Neural cell (in vitro differentiated cells): ENCODE measurements at regions not wholly inside any gene's neighbourhood (a gene's known extent, or its start where the extent isn't known, plus 50 kb on each side); places are given as distances from the start of the nearest gene placed in this dataset.

ENCODE experiments used
- H2AFZ ChIP-seq: fragments of 200-600, 300-800 bp; sonication (generic), shearing (Covaris generic); 2 replicates; pipeline ENCODE4 v1.6.0; 2014; ENCODE audit warnings: low read depth, mild to moderate bottlenecking, antibody characterized with exemption, low read length, moderate library complexity
- H3F3A ChIP-seq: fragments of 200-600 bp; shearing (Covaris generic); 2 replicates; pipeline ENCODE4 v1.6.1; 2016; ENCODE audit warnings: mild to moderate bottlenecking, moderate library complexity, mixed read lengths, antibody characterized with exemption, low read length; ENCODE audit not compliant: insufficient read depth, poor library complexity, severe bottlenecking
- H3K27ac ChIP-seq: fragments of 200-600, 300-800 bp; sonication (generic), shearing (Covaris generic); 2 replicates; pipeline ENCODE4 v1.5.1; 2014; ENCODE audit warnings: mild to moderate bottlenecking, low read length, moderate library complexity
- H3K27me3 ChIP-seq: fragments of 300-800, 200-600 bp; sonication (generic), shearing (Covaris generic); 2 replicates; pipeline ENCODE4 v1.6.0; 2014; ENCODE audit warnings: mild to moderate bottlenecking, low read depth, low read length, moderate library complexity; ENCODE audit not compliant: insufficient read depth
- H3K36me3 ChIP-seq: fragments of 300-800, 200-600 bp; sonication (generic), shearing (Covaris generic); 2 replicates; pipeline ENCODE4 v1.5.1; 2014; ENCODE audit warnings: mild to moderate bottlenecking, antibody characterized with exemption, low read length, moderate library complexity; ENCODE audit not compliant: insufficient read depth
- H3K4me2 ChIP-seq: fragments of 300-800, 200-600 bp; sonication (generic), shearing (Covaris generic); 2 replicates; pipeline ENCODE4 v1.6.0; 2014; ENCODE audit warnings: mild to moderate bottlenecking, low read length
- H3K4me3 ChIP-seq: fragments of 300-800, 200-600 bp; sonication (generic), shearing (Covaris generic); 2 replicates; pipeline ENCODE4 v1.5.1; 2014; ENCODE audit warnings: mild to moderate bottlenecking, low read length, moderate library complexity
- H3K79me2 ChIP-seq: fragments of 200-600 bp; shearing (Covaris generic); replicated peaks from 2 replicates; pipeline ENCODE4 v1.6.0; 2014; ENCODE audit warnings: mild to moderate bottlenecking, low read length, moderate library complexity; ENCODE audit not compliant: insufficient read depth
- H3K9ac ChIP-seq: fragments of 300-800, 200-600 bp; sonication (generic), shearing (Covaris generic); 2 replicates; pipeline ENCODE4 v1.6.1; 2016; ENCODE audit warnings: mild to moderate bottlenecking, low read length, mixed read lengths
- H3K9me2 ChIP-seq: fragments of 200-600 bp; shearing (Covaris generic); 2 replicates; pipeline ENCODE4 v1.6.1; 2016; ENCODE audit warnings: mild to moderate bottlenecking, low read length, mixed read lengths; ENCODE audit not compliant: insufficient read depth
- H3K9me3 ChIP-seq: fragments of 200-600, 300-800 bp; sonication (generic), shearing (Covaris generic); 2 replicates; pipeline ENCODE4 v1.6.1; 2016; ENCODE audit warnings: mild to moderate bottlenecking, mixed run types, low read length, moderate library complexity, mixed read lengths
- H4K20me1 ChIP-seq: fragments of 200-600 bp; shearing (Covaris generic); 2 replicates; pipeline ENCODE4 v1.6.1; 2016; ENCODE audit warnings: mild to moderate bottlenecking, mixed run types; ENCODE audit not compliant: insufficient read depth
- CTCF ChIP-seq: fragments of 450-650 bp; IDR thresholded peaks from 2 replicates; pipeline ENCODE4 v1.5.1; 2014; ENCODE audit warnings: antibody characterized with exemption, mild to moderate bottlenecking, moderate library complexity; ENCODE audit not compliant: poor library complexity, severe bottlenecking
- EP300 ChIP-seq: fragments of 450-650 bp; conservative IDR thresholded peaks from 2 replicates; pipeline ENCODE4 v1.6.1; 2014; ENCODE audit warnings: antibody characterized with exemption, mild to moderate bottlenecking, moderate library complexity; ENCODE audit not compliant: poor library complexity, severe bottlenecking
- EZH2 ChIP-seq: fragments of 200-600, 300-800 bp; shearing (Covaris generic), sonication (generic); IDR thresholded peaks from 2 replicates; pipeline ENCODE4 v1.6.1; 2014; ENCODE audit warnings: antibody characterized with exemption, low read length, borderline replicate concordance, mild to moderate bottlenecking; ENCODE audit not compliant: insufficient read depth, poor library complexity, severe bottlenecking
- MXI1 ChIP-seq: fragments of 450-650 bp; conservative IDR thresholded peaks from 2 replicates; pipeline ENCODE4 v1.6.1; 2014; ENCODE audit warnings: antibody characterized with exemption, mild to moderate bottlenecking; ENCODE audit not compliant: poor library complexity, severe bottlenecking
- POLR2AphosphoS5 ChIP-seq: IDR thresholded peaks from 2 replicates; pipeline ENCODE4 v1.6.1; 2012
- RAD21 ChIP-seq: fragments of 450-650 bp; conservative IDR thresholded peaks from 2 replicates; pipeline ENCODE4 v1.6.1; 2014; ENCODE audit warnings: antibody characterized with exemption, mild to moderate bottlenecking, moderate library complexity
- REST ChIP-seq: IDR thresholded peaks from 2 replicates; pipeline ENCODE4 v1.6.1; 2012; ENCODE audit warnings: borderline replicate concordance
- SMC3 ChIP-seq: fragments of 450-650 bp; conservative IDR thresholded peaks from 2 replicates; pipeline ENCODE4 v1.6.1; 2014; ENCODE audit warnings: antibody characterized with exemption, mild to moderate bottlenecking, moderate library complexity; ENCODE audit not compliant: poor library complexity
- TAF1 ChIP-seq: IDR thresholded peaks from 2 replicates; pipeline ENCODE4 v1.6.1; 2012; ENCODE audit warnings: low read depth

- H4K20me1 ChIP-seq, result no peaks in the 10 kb centered on the region
- TF ChIP-seq EP300, result no peak
- no peak for TF ChIP-seq TAF1
- TF ChIP-seq EZH2, result no peak
- TF ChIP-seq MXI1, result no peak
- TF ChIP-seq SMC3, result no peak
- TF ChIP-seq REST, result no peak
- no peak for TF ChIP-seq POLR2AphosphoS5
- TF ChIP-seq RAD21, result no peak
- no peak for TF ChIP-seq CTCF
- H3K9ac ChIP-seq, result no peak overlapping the region
- no peaks in the 10 kb centered on the region for H3K36me3 ChIP-seq
- no peak overlapping the region for H3K27ac ChIP-seq
- no peak overlapping the region for H3K4me2 ChIP-seq
- H3K79me2 ChIP-seq, result no peaks in the 10 kb centered on the region
- no peaks in the 10 kb centered on the region for H3K27me3 ChIP-seq
- no peaks in the 10 kb centered on the region for H3K9me2 ChIP-seq
- H2AFZ ChIP-seq, result no peak overlapping the region
- H3K9me3 ChIP-seq, result no peaks in the 10 kb centered on the region
- H3K4me3 ChIP-seq, result no peak overlapping the region
- no peaks in the 10 kb centered on the region for H3F3A ChIP-seq
These were observed 756.9 kb downstream of the FAT4 start for GRCh38 chr4:126071346-126072333.

GRCh38 chr4:126081336-126081735 is 766.6 kb downstream of the FAT4 start:
- no peak overlapping the region for H2AFZ ChIP-seq
- H4K20me1 ChIP-seq, result no peaks in the 10 kb centered on the region
- no peak overlapping the region for H3K4me3 ChIP-seq
- H3K27ac ChIP-seq, result no peak overlapping the region
- H3K9ac ChIP-seq, result no peak overlapping the region
- no peaks in the 10 kb centered on the region for H3K9me3 ChIP-seq
- no peaks in the 10 kb centered on the region for H3F3A ChIP-seq
- H3K4me2 ChIP-seq, result no peak overlapping the region
- H3K27me3 ChIP-seq, result no peaks in the 10 kb centered on the region
- TF ChIP-seq EZH2, result no peak
- H3K79me2 ChIP-seq, result no peaks in the 10 kb centered on the region
- H3K9me2 ChIP-seq, result no peaks in the 10 kb centered on the region
- H3K36me3 ChIP-seq, result no peaks in the 10 kb centered on the region
